GM12878 (cell line): ENCODE measurements at regions not wholly inside any gene's neighbourhood (a gene's known extent, or its start where the extent isn't known, plus 50 kb on each side); places are given as distances from the start of the nearest gene placed in this dataset.

Experiments
- ATAC-seq: fragments of 200-7000 bp; cut with Tn5 transposase; 3 replicates; pipeline ENCODE4 v1.9.1; 2020; ENCODE audit warnings: mild to moderate bottlenecking, moderate library complexity
- BruUV-seq: library from RNA; stranded (reverse); fragments of 400-500 nt; replicated peaks from 2 replicates; lab custom pipeline; 2021; lab: Mats Ljungman, UMichigan
- CTCF ChIA-PET: fragments of 300-600 bp; sonication (Branson Sonifier 250); formaldehyde crosslinking; extraction: SDS; loops from one replicate; lab custom pipeline; 2021; ENCODE audit warnings: inconsistent platforms; lab: Yijun Ruan, JAX
- POLR2A ChIA-PET: fragments of 350-600 bp; formaldehyde crosslinking; extraction: SDS; loops from one replicate; lab custom pipeline; 2021; ENCODE audit warnings: inconsistent platforms; lab: Charles Lee
- RAD21 ChIA-PET: fragments of 300-600 bp; sonication (Branson Sonifier 250); formaldehyde crosslinking; loops from one replicate; lab custom pipeline; 2023; ENCODE audit warnings: antibody characterized with exemption; ENCODE audit not compliant: unreplicated experiment; lab: Charles Lee
- SMC1A ChIA-PET: fragments of 300-600 bp; sonication (Branson Sonifier 250); formaldehyde crosslinking; loops from one replicate; lab custom pipeline; 2023; ENCODE audit not compliant: unreplicated experiment, uncharacterized antibody; lab: Charles Lee
- DNase-seq: peaks from one replicate; pipeline ENCODE4 v3.0.0-alpha.2; 2011; ENCODE audit warnings: low read depth, low spot score
- FAIRE-seq: peaks from 3 replicates; lab custom pipeline; 2011; peaks lifted over from hg19 to GRCh38; lab: Jason Lieb, UNC
- H2AFZ ChIP-seq: 2 replicates; pipeline ENCODE4 v1.6.0; 2011; ENCODE audit warnings: low read depth, low read length, control low read depth; ENCODE audit not compliant: control insufficient read depth
- H3K27ac ChIP-seq: 2 replicates; pipeline ENCODE4 v1.5.1; 2011; ENCODE audit warnings: control low read depth; ENCODE audit not compliant: control insufficient read depth, insufficient read depth
- H3K27me3 ChIP-seq, 2 experiments: replicated peaks in 1 of 2; 2 replicates each; pipeline versions ENCODE4 v1.6.0 to v1.6.1; 2011; ENCODE audit warnings: low read length in 1 of 2; ENCODE audit not compliant: control insufficient read depth in 2 of 2, insufficient read depth in 2 of 2
- H3K36me3 ChIP-seq, 2 experiments: 2 replicates each; pipeline ENCODE4 v1.5.1; 2011; ENCODE audit warnings: low read length in 1 of 2; ENCODE audit not compliant: control insufficient read depth in 2 of 2, insufficient read depth in 2 of 2
- H3K4me1 ChIP-seq: 2 replicates; pipeline ENCODE4 v1.6.1; 2011; ENCODE audit warnings: mild to moderate bottlenecking, low read length, moderate library complexity, mixed read lengths; ENCODE audit not compliant: control insufficient read depth, insufficient read depth
- H3K4me2 ChIP-seq: 2 replicates; pipeline ENCODE4 v1.6.0; 2011; ENCODE audit warnings: control low read depth; ENCODE audit not compliant: control insufficient read depth, insufficient read depth
- H3K4me3 ChIP-seq: fragments of 200-600 bp; sonication (generic); 2 replicates; pipeline ENCODE4 v1.5.1; 2016
- H3K79me2 ChIP-seq: 2 replicates; pipeline ENCODE4 v1.6.0; 2011; ENCODE audit warnings: low read length; ENCODE audit not compliant: control insufficient read depth, insufficient read depth
- H3K9ac ChIP-seq: 2 replicates; pipeline ENCODE4 v1.8.0; 2011; ENCODE audit warnings: low read length, control low read depth, mixed read lengths; ENCODE audit not compliant: control insufficient read depth, insufficient read depth
- H3K9me3 ChIP-seq: replicated peaks from 3 replicates; pipeline ENCODE4 v1.5.1; 2011; ENCODE audit warnings: mild to moderate bottlenecking, low read length; ENCODE audit not compliant: control insufficient read depth, insufficient read depth
- H4K20me1 ChIP-seq: 2 replicates; pipeline ENCODE4 v1.6.0; 2011; ENCODE audit not compliant: control insufficient read depth, insufficient read depth
- CBX3 ChIP-seq: fragments of 200-600 bp; sonication (generic); IDR thresholded peaks from 2 replicates; pipeline ENCODE4 v1.6.1; 2016; ENCODE audit warnings: low read depth, borderline replicate concordance
- CHD4 ChIP-seq: fragments of 200-600 bp; sonication (generic); IDR thresholded peaks from 2 replicates; pipeline ENCODE4 v1.6.1; 2016; ENCODE audit warnings: mild to moderate bottlenecking
- E2F4 ChIP-seq: IDR thresholded peaks from 2 replicates; pipeline ENCODE4 v1.6.1; 2012; ENCODE audit warnings: low read depth, low read length, improper control_type of control experiment
- HCFC1 ChIP-seq: fragments of 150-350 bp; IDR thresholded peaks from 2 replicates; pipeline ENCODE4 v1.6.1; 2014; ENCODE audit warnings: low read length
- IKZF2 ChIP-seq, 2 experiments: fragments of 450-650 bp; IDR thresholded peaks; 2 replicates each; pipeline ENCODE4 v1.6.1; 2017; ENCODE audit warnings: mild to moderate bottlenecking in 2 of 2, moderate library complexity in 2 of 2
- IRF3 ChIP-seq: fragments of 450-650 bp; IDR thresholded peaks from 2 replicates; pipeline ENCODE4 v1.6.1; 2014; ENCODE audit warnings: mild to moderate bottlenecking
- JUNB ChIP-seq: IDR thresholded peaks from 2 replicates; pipeline ENCODE4 v1.6.1; 2016; ENCODE audit warnings: antibody characterized with exemption, mild to moderate bottlenecking
- MEF2A ChIP-seq: IDR thresholded peaks from 2 replicates; pipeline ENCODE4 v1.6.1; 2011; ENCODE audit warnings: low read depth, mild to moderate bottlenecking, low read length, moderate library complexity; ENCODE audit not compliant: insufficient read depth
- MEF2B ChIP-seq: fragments of 450-650 bp; IDR thresholded peaks from 2 replicates; pipeline ENCODE4 v1.6.1; 2018; ENCODE audit warnings: mild to moderate bottlenecking, moderate library complexity; ENCODE audit not compliant: partially characterized antibody, poor library complexity, severe bottlenecking
- NBN ChIP-seq: fragments of 450-650 bp; IDR thresholded peaks from 2 replicates; pipeline ENCODE4 v1.6.1; 2016
- NFYA ChIP-seq: IDR thresholded peaks from 2 replicates; pipeline ENCODE4 v1.6.1; 2011; ENCODE audit warnings: low read depth, mild to moderate bottlenecking, low read length, improper control_type of control experiment, borderline replicate concordance
- NRF1 ChIP-seq: conservative IDR thresholded peaks from 2 replicates; pipeline ENCODE4 v1.6.1; 2011; ENCODE audit warnings: mild to moderate bottlenecking, low read depth, low read length, improper control_type of control experiment
- RCOR1 ChIP-seq: conservative IDR thresholded peaks from 2 replicates; pipeline ENCODE4 v1.6.1; 2012; ENCODE audit warnings: low read depth, low read length, improper control_type of control experiment
- RELB ChIP-seq: fragments of 450-650 bp; IDR thresholded peaks from 2 replicates; pipeline ENCODE4 v1.6.1; 2017; ENCODE audit warnings: low read depth, mild to moderate bottlenecking, moderate library complexity
- SREBF1 ChIP-seq: IDR thresholded peaks from 2 replicates; pipeline ENCODE4 v1.6.1; 2012; ENCODE audit warnings: mild to moderate bottlenecking, low read length
- TARDBP ChIP-seq: IDR thresholded peaks from 2 replicates; pipeline ENCODE4 v1.6.1; 2016; ENCODE audit warnings: borderline replicate concordance
- TCF3 ChIP-seq: IDR thresholded peaks from 2 replicates; pipeline ENCODE4 v1.6.1; 2012; ENCODE audit warnings: low read depth, mild to moderate bottlenecking, low read length, borderline replicate concordance; ENCODE audit not compliant: insufficient read depth
- ZNF24 ChIP-seq: fragments of 450-650 bp; IDR thresholded peaks from 2 replicates; pipeline ENCODE4 v1.6.1; 2017; ENCODE audit warnings: antibody characterized with exemption, mild to moderate bottlenecking
- ZNF687 ChIP-seq: fragments of 450-650 bp; IDR thresholded peaks from 2 replicates; pipeline ENCODE4 v1.6.1; 2017; ENCODE audit warnings: mild to moderate bottlenecking, moderate library complexity
- WGBS: methylation state at CpG from one replicate; pipeline ENCODE4 v1.1.6; 2016; ENCODE audit warnings: low lambda C conversion rate; ENCODE audit not compliant: insufficient replicate concordance, insufficient coverage; ENCODE audit errors: missing lambda C conversion rate; 5-methylcytosine and 5-hydroxymethylcytosine counted together
- in situ Hi-C: fragments of 300-500 bp; cut with MboI; formaldehyde crosslinking; loops from 9 replicates; pipeline ENCODE4 v1.14.3; 2018; ENCODE audit warnings: mixed read lengths
- intact Hi-C: fragments of 100-400 bp; cut with micrococcal nuclease; formaldehyde crosslinking; loops from one replicate; pipeline ENCODE4 v1.14.2; 2022; ENCODE audit not compliant: unreplicated experiment

GRCh38 chr1:79441238-79441637, 434.7 kb upstream of the ADGRL4 start (continued):
- no peak for TF ChIP-seq IKZF2 (IDR thresholded peaks at IDR 0.05)
- TF ChIP-seq RCOR1 = no peak
- no peak for TF ChIP-seq MEF2A
- no peak for TF ChIP-seq IRF3
- TF ChIP-seq ZNF687 = no peak
- no peak for TF ChIP-seq NFYA
- TF ChIP-seq JUNB = no peak
- no peak for TF ChIP-seq NRF1
- no peak for TF ChIP-seq TCF3
- TF ChIP-seq, all 136 proteins: peak for 0

- no peaks in the 10 kb centered on the region for H4K20me1 ChIP-seq
- no peak overlapping the region for H3K9ac ChIP-seq
- ChIA-PET POLR2A (interaction anchor here (0.6 to 0.7 kb wide), 3 partner anchors 290 to 1581 kb away, joined by 4 to 5 read pairs (median 4); no protein-coding TSS in a partner anchor), CTCF (no interaction called here), RAD21 (no interaction called here), SMC1A (no interaction called here)
- H3K4me1 ChIP-seq = no peaks in the 10 kb centered on the region
- no peaks in the 10 kb centered on the region; a peak in 1 of 4 replicates for H3K27me3 ChIP-seq
- WGBS = 14% methylated on average over 2 of the region's 2 CpGs
- no peak overlapping the region for H3K4me3 ChIP-seq
- H2AFZ ChIP-seq = no peak overlapping the region
- BruUV-seq = no TSS peak
- ATAC-seq (no peak), DNase-seq (no peak), FAIRE-seq (no peak)
- in situ Hi-C loops (no loop called here), intact Hi-C loops (no loop called here)
- H3K79me2 ChIP-seq = no peaks in the 10 kb centered on the region
- no peak overlapping the region for H3K4me2 ChIP-seq
- H3K9me3 ChIP-seq = no peaks in the 10 kb centered on the region; the same call in 2 of the 3 replicates
- H3K36me3 ChIP-seq = no peaks in the 10 kb centered on the region
- H3K27ac ChIP-seq = no peak overlapping the region
- no peak for TF ChIP-seq E2F4
- TF ChIP-seq HCFC1 = no peak
- no peak for TF ChIP-seq CHD4
- TF ChIP-seq RELB = no peak
- TF ChIP-seq SREBF1 = no peak
- TF ChIP-seq NBN = no peak
- no peak for TF ChIP-seq CBX3
- no peak for TF ChIP-seq TARDBP
- TF ChIP-seq ZNF24 = no peak
- TF ChIP-seq MEF2B = no peak
These were observed 431.0 kb upstream of the ADGRL4 start for GRCh38 chr1:79437540-79437939.
